Keratinocyte (primary cell): ENCODE measurements at regions not wholly inside any gene's neighbourhood (a gene's known extent, or its start where the extent isn't known, plus 50 kb on each side); places are given as distances from the start of the nearest gene placed in this dataset.

ENCODE experiments used
- DNase-seq: peaks from one replicate; pipeline ENCODE4 v3.0.0-alpha.2; 2011; ENCODE audit warnings: low read depth, missing footprints, low spot score
- FAIRE-seq: peaks from 2 replicates; lab custom pipeline; 2011; peaks lifted over from hg19 to GRCh38; lab: Jason Lieb, UNC
- H2AFZ ChIP-seq: 2 replicates; pipeline ENCODE4 v1.6.0; 2012; ENCODE audit warnings: low read length, control low read depth, inconsistent platforms; ENCODE audit not compliant: control insufficient read depth
- H3K27ac ChIP-seq: 2 replicates; pipeline ENCODE4 v1.5.1; 2011; ENCODE audit warnings: low read length; ENCODE audit not compliant: control insufficient read depth, insufficient read depth
- H3K27me3 ChIP-seq: 3 replicates; pipeline ENCODE4 v1.6.0; 2011; ENCODE audit warnings: low read length; ENCODE audit not compliant: control insufficient read depth, insufficient read depth; ENCODE audit errors: extremely low read depth
- H3K36me3 ChIP-seq, 2 experiments: 2 replicates in 1 of 2; 3 replicates in 1 of 2; pipeline ENCODE4 v1.5.1; 2011; ENCODE audit warnings: low read length in 2 of 2, mild to moderate bottlenecking in 1 of 2; ENCODE audit not compliant: control insufficient read depth in 2 of 2, insufficient read depth in 2 of 2; ENCODE audit errors: extremely low read depth in 1 of 2
- H3K4me1 ChIP-seq: 3 replicates; pipeline ENCODE4 v1.5.1; 2011; ENCODE audit warnings: low read length; ENCODE audit not compliant: control insufficient read depth, insufficient read depth; ENCODE audit errors: extremely low read depth
- H3K4me2 ChIP-seq: 3 replicates; pipeline ENCODE4 v1.6.0; 2011; ENCODE audit warnings: low read depth, low read length; ENCODE audit not compliant: control insufficient read depth, insufficient read depth; ENCODE audit errors: extremely low read depth
- H3K4me3 ChIP-seq, 3 experiments: fragments of 200-600 bp in 1 of 3; sonication (generic) in 1 of 3; 2 replicates in 2 of 3; 3 replicates in 1 of 3; pipeline ENCODE4 v1.5.1; 2011 to 2016; ENCODE audit warnings: low read length in 3 of 3, mild to moderate bottlenecking in 3 of 3, control low read depth in 2 of 3, inconsistent platforms in 1 of 3, low read depth in 1 of 3, mixed read lengths in 1 of 3, mixed run types in 1 of 3, moderate library complexity in 1 of 3; ENCODE audit not compliant: control insufficient read depth in 2 of 3, insufficient read depth in 2 of 3; ENCODE audit errors: extremely low read depth in 1 of 3
- H3K79me2 ChIP-seq: 2 replicates; pipeline ENCODE4 v1.6.0; 2012; ENCODE audit warnings: low read length; ENCODE audit not compliant: control insufficient read depth, insufficient read depth
- H3K9ac ChIP-seq: 3 replicates; pipeline ENCODE4 v1.6.0; 2011; ENCODE audit warnings: low read length; ENCODE audit not compliant: control insufficient read depth, insufficient read depth; ENCODE audit errors: extremely low read depth
- H3K9me1 ChIP-seq: 3 replicates; pipeline ENCODE4 v1.6.0; 2011; ENCODE audit warnings: low read length; ENCODE audit not compliant: control insufficient read depth, insufficient read depth; ENCODE audit errors: extremely low read depth
- H3K9me3 ChIP-seq: 2 replicates; pipeline ENCODE4 v1.5.1; 2012; ENCODE audit warnings: low read depth, low read length; ENCODE audit not compliant: control insufficient read depth
- H4K20me1 ChIP-seq: 3 replicates; pipeline ENCODE4 v1.6.0; 2011; ENCODE audit warnings: low read length; ENCODE audit not compliant: control insufficient read depth, insufficient read depth; ENCODE audit errors: extremely low read depth
- CTCF ChIP-seq, 3 experiments: IDR thresholded peaks in 1 of 3; conservative IDR thresholded peaks in 1 of 3; optimal IDR thresholded peaks in 1 of 3; 2 replicates in 2 of 3; 3 replicates in 1 of 3; pipeline versions ENCODE3 to v1.5.1; 2011; ENCODE audit warnings: low read length in 3 of 3, mild to moderate bottlenecking in 3 of 3, moderate library complexity in 2 of 3, control low read depth in 1 of 3, inconsistent platforms in 1 of 3; ENCODE audit not compliant: insufficient read depth in 2 of 3; ENCODE audit errors: extremely low read depth in 1 of 3
- EZH2 ChIP-seq: IDR thresholded peaks from one replicate; pipeline ENCODE4 v1.6.1; 2012; ENCODE audit warnings: inconsistent platforms, mild to moderate bottlenecking, low read length, moderate library complexity
- dilution Hi-C: fragments of 300-500 bp; cut with MboI; formaldehyde crosslinking; loops from one replicate; pipeline ENCODE4 v1.7.0; 2020; ENCODE audit warnings: low sequenced_read_pairs; ENCODE audit not compliant: extremely low pct_ligation_motif_present

GRCh38 chr7:13508586-13508985 lies 480.9 kb downstream of the ETV1 start:
- no peak for FAIRE-seq
- Histone ChIP-seq H3K9ac (no peak overlapping the region), H3K9me3 (no peaks in the 10 kb centered on the region), H4K20me1 (no peaks in the 10 kb centered on the region), H3K36me3 (no peaks in the 10 kb centered on the region), H3K27me3 (no peaks in the 10 kb centered on the region), H3K4me3 (no peak overlapping the region), H3K79me2 (no peaks in the 10 kb centered on the region), H3K4me2 (no peak overlapping the region), H2AFZ (no peak overlapping the region), H3K9me1 (no peaks in the 10 kb centered on the region), H3K27ac (no peak overlapping the region), H3K4me1 (no peaks in the 10 kb centered on the region)
- no peak for DNase-seq
- TF ChIP-seq EZH2: no peak
- TF ChIP-seq CTCF (optimal IDR thresholded peaks at IDR 0.05 in 1 of 3, IDR thresholded peaks at IDR 0.05 in 1 of 3, conservative IDR thresholded peaks at IDR 0.05 in 1 of 3; ENCODE audit: extremely low read depth in 1 of 3, insufficient read depth in 2 of 3, low read length in 3 of 3): no peak
- dilution Hi-C loops: no loop called here

- H3K4me2 ChIP-seq: no peak overlapping the region
- H3K4me1 ChIP-seq: no peaks in the 10 kb centered on the region
- no peak overlapping the region for H3K27ac ChIP-seq
- no peaks in the 10 kb centered on the region for H3K27me3 ChIP-seq
- H4K20me1 ChIP-seq: no peaks in the 10 kb centered on the region
- H3K4me3 ChIP-seq: no peak overlapping the region
- dilution Hi-C loops: no loop called here
- H3K36me3 ChIP-seq: no peaks in the 10 kb centered on the region
- no peak overlapping the region for H2AFZ ChIP-seq
- no peaks in the 10 kb centered on the region for H3K9me3 ChIP-seq
- H3K9me1 ChIP-seq: no peaks in the 10 kb centered on the region
- no peaks in the 10 kb centered on the region for H3K79me2 ChIP-seq
- FAIRE-seq (no peak), DNase-seq (no peak)
- TF ChIP-seq CTCF (optimal IDR thresholded peaks at IDR 0.05 in 1 of 3, IDR thresholded peaks at IDR 0.05 in 1 of 3, conservative IDR thresholded peaks at IDR 0.05 in 1 of 3; ENCODE audit: extremely low read depth in 1 of 3, insufficient read depth in 2 of 3, low read length in 3 of 3) (no peak), EZH2 (no peak)
- H3K9ac ChIP-seq: no peak overlapping the region
These were observed 470.7 kb downstream of the ETV1 start for GRCh38 chr7:13518738-13519137.
